Esophagus squamous epithelium (tissue), 4 donors: ENCODE measurements at regions not wholly inside any gene's neighbourhood (a gene's known extent, or its start where the extent isn't known, plus 50 kb on each side); places are given as distances from the start of the nearest gene placed in this dataset.

ENCODE experiments used
- POLR2A ChIP-seq, 4 donors: fragments of 450-650 bp; IDR thresholded peaks; one replicate each; pipeline ENCODE4 v1.6.1; 2017; ENCODE audit warnings: antibody characterized with exemption in 4 of 4, mild to moderate bottlenecking in 4 of 4, moderate library complexity in 3 of 4
- TF ChIP-seq, protein P1 (sequence below), 6 experiments: fragments of 450-650 bp in 4 of 6; fragments of 200-600 bp in 2 of 6; sonication (generic) in 2 of 6; IDR thresholded peaks; one replicate each; pipeline ENCODE4 v1.5.1; 2016 to 2019; ENCODE audit warnings: antibody characterized with exemption in 6 of 6, mild to moderate bottlenecking in 4 of 6, moderate library complexity in 4 of 6

DNA sequence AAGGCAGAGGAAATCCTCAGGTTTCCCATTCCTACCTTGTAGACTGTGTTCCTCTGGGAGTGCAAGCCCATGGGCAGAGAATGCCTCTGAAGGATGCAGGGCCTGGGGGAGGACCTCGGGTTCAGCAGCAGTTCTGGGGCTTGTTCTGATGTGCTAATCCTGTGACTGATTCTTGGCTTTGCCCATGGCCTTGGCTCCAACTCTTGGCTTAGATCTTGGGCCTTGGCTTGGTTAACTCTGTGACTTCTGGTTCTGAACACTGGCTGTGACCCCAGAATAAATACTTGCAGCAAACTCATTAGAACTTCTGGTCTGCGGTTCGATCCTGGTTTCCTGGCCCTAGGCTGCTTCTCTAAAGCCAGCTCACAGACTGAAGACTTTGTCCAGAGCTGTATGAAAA lies 366.9 kb upstream of the ZEB2 start:
- no peak for TF ChIP-seq POLR2A (IDR thresholded peaks at IDR 0.05)
- TF ChIP-seq, protein P1, sequence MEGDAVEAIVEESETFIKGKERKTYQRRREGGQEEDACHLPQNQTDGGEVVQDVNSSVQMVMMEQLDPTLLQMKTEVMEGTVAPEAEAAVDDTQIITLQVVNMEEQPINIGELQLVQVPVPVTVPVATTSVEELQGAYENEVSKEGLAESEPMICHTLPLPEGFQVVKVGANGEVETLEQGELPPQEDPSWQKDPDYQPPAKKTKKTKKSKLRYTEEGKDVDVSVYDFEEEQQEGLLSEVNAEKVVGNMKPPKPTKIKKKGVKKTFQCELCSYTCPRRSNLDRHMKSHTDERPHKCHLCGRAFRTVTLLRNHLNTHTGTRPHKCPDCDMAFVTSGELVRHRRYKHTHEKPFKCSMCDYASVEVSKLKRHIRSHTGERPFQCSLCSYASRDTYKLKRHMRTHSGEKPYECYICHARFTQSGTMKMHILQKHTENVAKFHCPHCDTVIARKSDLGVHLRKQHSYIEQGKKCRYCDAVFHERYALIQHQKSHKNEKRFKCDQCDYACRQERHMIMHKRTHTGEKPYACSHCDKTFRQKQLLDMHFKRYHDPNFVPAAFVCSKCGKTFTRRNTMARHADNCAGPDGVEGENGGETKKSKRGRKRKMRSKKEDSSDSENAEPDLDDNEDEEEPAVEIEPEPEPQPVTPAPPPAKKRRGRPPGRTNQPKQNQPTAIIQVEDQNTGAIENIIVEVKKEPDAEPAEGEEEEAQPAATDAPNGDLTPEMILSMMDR (IDR thresholded peaks at IDR 0.05), result no peak
